CD4-positive, alpha-beta T cell (primary cell): ENCODE measurements at regions not wholly inside any gene's neighbourhood (a gene's known extent, or its start where the extent isn't known, plus 50 kb on each side); places are given as distances from the start of the nearest gene placed in this dataset.
"Not testable (repeated sequence)": the region's sequence is repeated elsewhere in the genome, so short reads cannot be mapped to it uniquely, and the experiment has no call there.

Source experiments
- ATAC-seq: fragments of 200-7000 bp; cut with Tn5 transposase; one replicate; pipeline ENCODE4 v1.10.0; 2022; ENCODE audit warnings: mild to moderate bottlenecking; ENCODE audit not compliant: poor library complexity
- CTCF ChIA-PET: fragments of 350-600 bp; sonication (Branson Sonifier 250); formaldehyde crosslinking; loops from one replicate; lab custom pipeline; 2021; ENCODE audit warnings: antibody characterized with exemption, inconsistent platforms; lab: Charles Lee
- POLR2A ChIA-PET: fragments of 350-600 bp; sonication (Branson Sonifier 250); formaldehyde crosslinking; loops from one replicate; lab custom pipeline; 2021; ENCODE audit warnings: antibody characterized with exemption, inconsistent platforms; lab: Charles Lee
- DNase-seq, 14 experiments: peaks; one replicate each; pipeline ENCODE4 v3.0.0-alpha.2; 2013 to 2020; ENCODE audit warnings: mixed read lengths in 2 of 14
- H3K27ac ChIP-seq, 2 donors: one replicate each; pipeline versions ENCODE4 v1.5.1 to v1.7.0; 2013; ENCODE audit warnings: low read length in 2 of 2, low read depth in 1 of 2, mild to moderate bottlenecking in 1 of 2
- H3K27me3 ChIP-seq, 2 experiments: 1 replicate in 1 of 2; 2 replicates in 1 of 2; pipeline versions ENCODE4 v1.6.1 to v1.7.0; 2013; ENCODE audit warnings: low read length in 2 of 2, control low read depth in 1 of 2, mild to moderate bottlenecking in 1 of 2, moderate library complexity in 1 of 2; ENCODE audit not compliant: insufficient read depth in 2 of 2, control insufficient read depth in 1 of 2
- H3K36me3 ChIP-seq: one replicate; pipeline ENCODE4 v1.6.1; 2013; ENCODE audit warnings: low read length, control low read depth; ENCODE audit not compliant: insufficient read depth
- H3K4me1 ChIP-seq: one replicate; pipeline ENCODE4 v1.6.1; 2013; ENCODE audit warnings: low read length, control low read depth; ENCODE audit not compliant: insufficient read depth
- H3K4me3 ChIP-seq: one replicate; pipeline ENCODE4 v1.5.1; 2013; ENCODE audit warnings: mild to moderate bottlenecking, low read length, moderate library complexity
- H3K9me3 ChIP-seq, 2 experiments: 1 replicate in 1 of 2; 2 replicates in 1 of 2; pipeline versions ENCODE4 v1.6.1 to v1.7.0; 2013; ENCODE audit warnings: low read length in 2 of 2, mild to moderate bottlenecking in 2 of 2, control low read depth in 1 of 2, moderate library complexity in 1 of 2; ENCODE audit not compliant: control insufficient read depth in 1 of 2, insufficient read depth in 1 of 2
- H3K27ac Mint-ChIP-seq: one replicate; pipeline ENCODE4 v1.8.0; 2020; ENCODE audit warnings: mixed read lengths
- H3K27me3 Mint-ChIP-seq: one replicate; pipeline ENCODE4 v1.8.0; 2021; ENCODE audit warnings: mixed read lengths
- H3K36me3 Mint-ChIP-seq: one replicate; pipeline ENCODE4 v1.8.0; 2021; ENCODE audit warnings: low read depth, mixed read lengths
- H3K4me1 Mint-ChIP-seq: one replicate; pipeline ENCODE4 v1.8.0; 2021; ENCODE audit warnings: low read depth, mixed read lengths
- H3K4me3 Mint-ChIP-seq: one replicate; pipeline ENCODE4 v1.8.0; 2020; ENCODE audit warnings: mild to moderate bottlenecking, mixed read lengths
- H3K9me3 Mint-ChIP-seq: one replicate; pipeline ENCODE4 v1.8.0; 2020; ENCODE audit warnings: mixed read lengths
- intact Hi-C, 2 experiments: fragments of 100-400 bp; cut with DNase I in 1 of 2; cut with micrococcal nuclease in 1 of 2; formaldehyde crosslinking; loops; one replicate each; pipeline versions ENCODE4 v1.15.1 to v1.9.0; 2023 to 2025; cut with DNase I, micrococcal nuclease
- TF ChIP-seq, protein P1 (sequence below): fragments of 200-600 bp; IDR thresholded peaks from one replicate; pipeline ENCODE4 v1.8.0; 2022; ENCODE audit warnings: antibody characterized with exemption, mild to moderate bottlenecking

DNA sequence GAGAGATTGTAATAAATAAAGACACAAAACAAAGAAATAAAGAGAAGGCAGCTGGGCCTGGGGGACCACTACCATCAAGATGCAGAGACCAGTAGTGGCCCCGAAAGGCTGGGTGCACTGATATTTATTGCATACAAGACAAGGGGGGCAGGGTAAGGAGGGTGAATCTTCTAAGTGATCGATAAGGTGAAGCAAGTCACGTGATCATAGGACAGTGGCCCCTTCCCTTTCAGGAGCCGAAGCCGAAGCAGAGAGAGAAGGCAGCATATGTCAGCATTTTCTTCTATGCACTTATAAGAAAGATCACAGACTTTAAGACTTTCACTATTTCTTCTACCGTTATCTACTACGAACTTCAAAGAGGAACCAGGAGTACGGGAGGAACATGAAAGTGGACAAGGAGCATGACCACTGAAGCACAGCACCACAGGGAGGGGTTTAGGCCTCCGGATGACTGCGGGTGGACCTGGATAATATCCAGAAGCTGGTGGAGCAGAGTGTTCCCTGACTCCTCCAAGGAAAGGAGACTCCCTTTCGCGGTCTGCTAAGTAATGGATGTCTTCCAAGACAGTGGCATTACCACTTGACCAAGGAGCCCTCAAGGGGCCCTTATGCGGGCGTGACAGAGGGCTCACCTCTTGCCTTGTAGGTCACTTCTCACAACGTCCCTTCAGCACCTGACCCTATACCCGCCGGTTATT, 126.4 kb downstream of the RBM46 start:
- CTCF ChIA-PET, H3K27me3 Mint-ChIP-seq, H3K4me1 Mint-ChIP-seq, H3K4me3 Mint-ChIP-seq, H3K9me3 ChIP-seq, H3K27me3 ChIP-seq, H3K4me1 ChIP-seq, POLR2A ChIA-PET, H3K36me3 ChIP-seq, DNase-seq, H3K9me3 Mint-ChIP-seq, intact Hi-C loops, H3K4me3 ChIP-seq, ATAC-seq, H3K36me3 Mint-ChIP-seq, H3K27ac Mint-ChIP-seq, H3K27ac ChIP-seq: not testable (repeated sequence)

DNA sequence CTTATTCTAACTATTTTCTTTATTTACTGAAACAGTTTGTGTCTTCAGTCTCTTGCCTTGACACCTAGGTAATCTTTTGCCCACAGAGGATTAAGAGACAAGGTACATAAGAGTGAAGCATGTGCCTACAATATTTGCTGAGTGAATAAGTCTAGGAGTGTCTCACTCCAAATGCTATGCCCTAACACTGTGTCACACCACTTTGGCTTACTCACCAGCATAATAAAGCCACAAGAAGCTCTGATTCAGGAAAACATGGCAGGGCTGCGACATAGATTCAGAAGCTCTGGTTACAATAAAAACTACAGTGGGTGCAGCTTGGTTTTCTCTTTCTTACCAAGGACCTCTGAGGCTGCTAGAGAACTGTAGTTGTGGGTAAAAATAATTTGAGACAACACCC, 127.1 kb downstream of the RBM46 start:
- TF ChIP-seq, protein P1, sequence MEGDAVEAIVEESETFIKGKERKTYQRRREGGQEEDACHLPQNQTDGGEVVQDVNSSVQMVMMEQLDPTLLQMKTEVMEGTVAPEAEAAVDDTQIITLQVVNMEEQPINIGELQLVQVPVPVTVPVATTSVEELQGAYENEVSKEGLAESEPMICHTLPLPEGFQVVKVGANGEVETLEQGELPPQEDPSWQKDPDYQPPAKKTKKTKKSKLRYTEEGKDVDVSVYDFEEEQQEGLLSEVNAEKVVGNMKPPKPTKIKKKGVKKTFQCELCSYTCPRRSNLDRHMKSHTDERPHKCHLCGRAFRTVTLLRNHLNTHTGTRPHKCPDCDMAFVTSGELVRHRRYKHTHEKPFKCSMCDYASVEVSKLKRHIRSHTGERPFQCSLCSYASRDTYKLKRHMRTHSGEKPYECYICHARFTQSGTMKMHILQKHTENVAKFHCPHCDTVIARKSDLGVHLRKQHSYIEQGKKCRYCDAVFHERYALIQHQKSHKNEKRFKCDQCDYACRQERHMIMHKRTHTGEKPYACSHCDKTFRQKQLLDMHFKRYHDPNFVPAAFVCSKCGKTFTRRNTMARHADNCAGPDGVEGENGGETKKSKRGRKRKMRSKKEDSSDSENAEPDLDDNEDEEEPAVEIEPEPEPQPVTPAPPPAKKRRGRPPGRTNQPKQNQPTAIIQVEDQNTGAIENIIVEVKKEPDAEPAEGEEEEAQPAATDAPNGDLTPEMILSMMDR: no peak
- Histone ChIP-seq H3K4me1 (no peaks in the 10 kb centered on the region), H3K27me3 (no peaks in the 10 kb centered on the region), H3K36me3 (no peaks in the 10 kb centered on the region), H3K9me3 (no peaks in the 10 kb centered on the region), H3K4me3 (no peak overlapping the region), H3K27ac (no peak overlapping the region)
- Mint-ChIP-seq H3K36me3 (no peaks in the 10 kb centered on the region), H3K27ac (no peak overlapping the region), H3K4me3 (no peak overlapping the region), H3K4me1 (no peaks in the 10 kb centered on the region), H3K27me3 (no peaks in the 10 kb centered on the region), H3K9me3 (no peaks in the 10 kb centered on the region)
- ATAC-seq (no peak), DNase-seq (no peak)
- CTCF ChIA-PET: no interaction called here
- intact Hi-C loops: no loop called here
- POLR2A ChIA-PET: no interaction called here

DNA sequence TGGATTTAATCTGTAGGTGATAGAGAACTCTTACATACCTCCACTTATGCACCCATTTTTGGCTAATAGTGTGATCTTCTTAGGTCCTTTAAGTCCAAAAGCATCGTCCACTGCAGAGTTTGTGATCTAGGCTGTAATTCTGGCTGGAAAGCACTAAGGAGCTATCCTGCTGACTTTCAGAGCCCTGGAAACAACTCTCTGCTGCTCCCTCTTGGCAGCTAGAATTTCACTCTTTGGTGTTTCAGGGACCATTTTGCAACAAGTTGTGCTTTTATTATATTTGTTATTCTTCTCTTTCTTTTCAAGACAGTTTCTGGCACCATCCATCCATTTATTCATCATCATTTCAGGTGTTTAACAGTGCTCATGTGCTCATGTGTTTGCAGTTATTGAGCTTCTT, 130.0 kb downstream of the RBM46 start:
- Mint-ChIP-seq H3K27me3 (no peaks in the 10 kb centered on the region), H3K4me3 (no peak overlapping the region)
- H3K4me3 ChIP-seq: no peak overlapping the region

More for the DNA sequence above, 130.0 kb downstream of the RBM46 start:
- POLR2A ChIA-PET: no interaction called here
- Mint-ChIP-seq H3K36me3 (no peaks in the 10 kb centered on the region), H3K27ac (no peak overlapping the region), H3K4me1 (no peaks in the 10 kb centered on the region), H3K9me3 (no peaks in the 10 kb centered on the region)
- Histone ChIP-seq H3K9me3 (no peaks in the 10 kb centered on the region), H3K27me3 (no peaks in the 10 kb centered on the region), H3K27ac (no peak overlapping the region), H3K36me3 (no peaks in the 10 kb centered on the region), H3K4me1 (no peaks in the 10 kb centered on the region)
- ATAC-seq: no peak
- no peak for DNase-seq
- intact Hi-C loops: no loop called here
- CTCF ChIA-PET: no interaction called here
- TF ChIP-seq, protein P1: no peak
